Ovary (tissue), 3 donors: ENCODE measurements at regions not wholly inside any gene's neighbourhood (a gene's known extent, or its start where the extent isn't known, plus 50 kb on each side); places are given as distances from the start of the nearest gene placed in this dataset.

ENCODE experiments used
- CTCF ChIP-seq, 3 donors: fragments of 450-650 bp in 2 of 3; fragments of 200-600 bp in 1 of 3; IDR thresholded peaks; one replicate each; pipeline versions ENCODE4 v1.5.1 to v1.8.0; 2016 to 2022; ENCODE audit warnings: antibody characterized with exemption in 3 of 3, mild to moderate bottlenecking in 1 of 3
- EP300 ChIP-seq: sonication (generic); formaldehyde crosslinking; IDR thresholded peaks from one replicate; pipeline ENCODE4 v1.6.1; 2017; ENCODE audit warnings: antibody characterized with exemption
- POLR2A ChIP-seq: fragments of 450-650 bp; IDR thresholded peaks from one replicate; pipeline ENCODE4 v1.6.1; 2017; ENCODE audit warnings: antibody characterized with exemption, mild to moderate bottlenecking, moderate library complexity
- donor health status: DM: no; HTN: no; CAD: no.

DNA sequence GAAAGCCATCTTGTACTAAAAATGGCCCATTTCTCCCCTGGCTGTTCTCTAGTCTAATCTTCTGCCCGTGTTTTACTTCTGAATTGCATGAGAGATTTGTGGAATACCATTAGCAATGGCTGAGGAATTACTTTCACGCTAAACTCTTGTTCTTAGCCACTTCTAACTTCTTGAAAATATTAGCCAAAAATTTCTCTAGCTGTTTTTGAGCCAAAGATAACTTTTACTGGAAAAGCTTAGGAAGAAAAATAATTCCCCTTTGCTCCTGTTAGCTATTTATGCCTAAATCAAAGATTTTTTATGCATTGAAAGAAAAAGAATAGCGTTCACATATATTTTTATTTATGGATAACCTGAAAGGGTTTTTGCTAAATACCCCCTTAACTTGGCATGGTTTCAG, 287.8 kb downstream of the MTRR start:
- TF ChIP-seq CTCF (IDR thresholded peaks at IDR 0.05) (no peak), EP300 (no peak), POLR2A (no peak)
